Naive thymus-derived CD8-positive, alpha-beta T cell (primary cell): ENCODE measurements at regions not wholly inside any gene's neighbourhood (a gene's known extent, or its start where the extent isn't known, plus 50 kb on each side); places are given as distances from the start of the nearest gene placed in this dataset.

Source experiments
- ATAC-seq, 2 donors: fragments of 150-1000 bp; cut with Tn5 transposase in 1 of 2; sonication (Bioruptor Pico), chemical (Tn5 transposase) in 1 of 2; 1 replicate in 1 of 2; 2 replicates in 1 of 2; pipeline ENCODE4 v1.10.0; 2021; ENCODE audit warnings: mild to moderate bottlenecking in 2 of 2, moderate library complexity in 2 of 2
- POLR2A ChIA-PET: fragments of 350-600 bp; sonication (Branson Sonifier 250); formaldehyde crosslinking; loops from one replicate; lab custom pipeline; 2021; ENCODE audit warnings: antibody characterized with exemption; lab: Charles Lee
- DNase-seq, 10 donors: peaks; one replicate each; pipeline versions ENCODE4 v3.0.0 to v3.0.0-alpha.2; 2020 to 2022
- H3K27ac Mint-ChIP-seq, 10 donors: one replicate each; pipeline ENCODE4 v1.8.0; 2020 to 2022; ENCODE audit warnings: mild to moderate bottlenecking in 10 of 10, mixed read lengths in 10 of 10, moderate library complexity in 4 of 10, inconsistent platforms in 1 of 10
- H3K27me3 Mint-ChIP-seq, 5 donors: one replicate each; pipeline ENCODE4 v1.8.0; 2021 to 2022; ENCODE audit warnings: mixed read lengths in 5 of 5
- H3K36me3 Mint-ChIP-seq, 3 donors: one replicate each; pipeline ENCODE4 v1.8.0; 2020 to 2022; ENCODE audit warnings: mixed read lengths in 3 of 3, mild to moderate bottlenecking in 2 of 3, inconsistent platforms in 1 of 3
- H3K4me1 Mint-ChIP-seq, 4 donors: one replicate each; pipeline ENCODE4 v1.8.0; 2021 to 2022; ENCODE audit warnings: mixed read lengths in 4 of 4
- H3K4me3 Mint-ChIP-seq, 10 donors: one replicate each; pipeline ENCODE4 v1.8.0; 2020 to 2022; ENCODE audit warnings: mild to moderate bottlenecking in 10 of 10, mixed read lengths in 10 of 10, moderate library complexity in 6 of 10, inconsistent platforms in 1 of 10
- H3K9me3 Mint-ChIP-seq, 9 donors: one replicate each; pipeline ENCODE4 v1.8.0; 2020 to 2022; ENCODE audit warnings: mixed read lengths in 9 of 9, mild to moderate bottlenecking in 3 of 9, inconsistent platforms in 1 of 9, moderate library complexity in 1 of 9

DNA sequence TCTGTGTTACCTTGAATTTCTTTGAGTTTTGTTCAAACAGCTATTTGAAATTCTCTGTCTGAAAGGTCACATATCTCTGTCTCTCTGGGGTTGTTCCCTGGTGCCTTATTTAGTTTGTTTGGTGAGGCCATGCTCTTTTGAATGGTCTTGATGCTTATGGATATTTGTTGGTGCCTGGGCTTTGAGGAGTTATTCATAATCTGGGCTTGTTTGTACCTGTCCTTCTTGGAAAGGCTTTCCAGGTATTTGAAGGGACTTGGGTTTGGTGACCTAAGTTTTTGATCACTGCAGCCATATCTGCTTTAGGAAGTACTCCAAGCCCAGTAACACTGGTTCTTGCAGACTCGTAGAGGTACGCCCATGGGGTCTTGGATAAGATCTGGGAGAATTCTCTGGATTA lies 63.3 kb upstream of the MAGI3 start:
- DNase-seq, result no peak
- Mint-ChIP-seq H3K9me3 (no peaks in the 10 kb centered on the region), H3K4me3 (no peak overlapping the region), H3K27me3 (peaks cover 0 to 5% (median 0%) of the 10 kb centered on the region in 5 donors), H3K36me3 (no peaks in the 10 kb centered on the region), H3K27ac (no peak overlapping the region), H3K4me1 (peaks cover 0 to 2% (median 0%) of the 10 kb centered on the region in 4 donors)
- POLR2A ChIA-PET, result no interaction called here
- ATAC-seq, result no peak

DNA sequence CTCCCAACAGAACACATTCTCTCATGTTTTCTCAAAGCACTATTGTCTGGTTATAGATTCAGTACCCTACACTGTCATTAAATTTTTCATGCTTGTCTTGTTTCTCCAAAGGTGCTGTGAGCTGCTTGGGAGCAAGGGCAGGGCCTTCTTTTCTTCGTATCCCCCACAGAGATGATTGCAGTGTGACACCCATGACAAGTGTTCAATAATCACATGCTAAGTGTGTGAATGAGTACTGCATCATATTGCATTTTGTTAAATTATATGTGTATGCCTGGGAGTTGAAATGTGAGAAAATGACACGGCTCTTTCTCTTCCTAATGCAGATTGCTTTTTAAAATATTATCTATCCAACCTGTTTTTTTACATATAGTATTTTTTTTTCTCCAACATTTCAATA lies 57.3 kb upstream of the MAGI3 start:
- Mint-ChIP-seq H3K36me3 (no peaks in the 10 kb centered on the region), H3K4me3 (no peak overlapping the region), H3K27ac (no peak overlapping the region), H3K4me1 (no peaks in the 10 kb centered on the region), H3K27me3 (peaks cover 0 to 8% (median 7%) of the 10 kb centered on the region in 5 donors), H3K9me3 (no peaks in the 10 kb centered on the region)
- POLR2A ChIA-PET, result no interaction called here
- ATAC-seq (no peak), DNase-seq (no peak)

DNA sequence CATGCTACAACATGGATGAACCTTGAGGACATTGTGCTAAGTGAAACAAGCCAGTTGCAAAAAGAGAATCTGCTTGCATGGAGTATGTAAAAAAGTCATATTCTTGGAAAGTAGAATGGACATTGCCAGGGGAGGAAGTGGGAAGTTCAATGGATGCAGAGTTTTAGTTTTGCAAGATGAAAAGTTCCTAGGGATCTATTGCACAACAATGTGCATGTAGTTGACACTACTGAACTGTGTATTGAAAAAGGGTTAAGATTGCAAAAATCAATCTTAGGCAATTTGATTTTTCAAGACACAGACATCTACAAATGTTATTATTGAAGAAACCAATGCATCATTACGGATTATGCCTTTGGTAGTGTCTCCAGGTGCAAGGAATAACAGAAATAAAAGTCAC lies 50.3 kb upstream of the MAGI3 start:
- H3K27ac Mint-ChIP-seq, result no peak overlapping the region
- peaks cover 0 to 8% (median 1%) of the 10 kb centered on the region in 9 donors for H3K9me3 Mint-ChIP-seq
- H3K36me3 Mint-ChIP-seq, result peaks cover 0 to 3% (median 0%) of the 10 kb centered on the region in 3 donors
- DNase-seq (no peak), ATAC-seq (no peak)
- H3K4me3 Mint-ChIP-seq, result no peak overlapping the region
- POLR2A ChIA-PET, result no interaction called here
- peaks cover 6 to 36% (median 14%) of the 10 kb centered on the region in 5 donors for H3K27me3 Mint-ChIP-seq
- peaks cover 0 to 1% (median 0%) of the 10 kb centered on the region in 4 donors for H3K4me1 Mint-ChIP-seq
